T-cell (primary cell): ENCODE measurements at regions not wholly inside any gene's neighbourhood (a gene's known extent, or its start where the extent isn't known, plus 50 kb on each side); places are given as distances from the start of the nearest gene placed in this dataset.

ENCODE experiments used
- ATAC-seq, 4 experiments: fragments of 200-7000 bp in 3 of 4; fragments of 150-1000 bp in 1 of 4; cut with Tn5 transposase; replicated peaks in 1 of 4; 1 replicate in 3 of 4; 2 replicates in 1 of 4; pipeline ENCODE4 v1.10.0; 2021; ENCODE audit warnings: moderate library complexity in 3 of 4, mild to moderate bottlenecking in 2 of 4, moderate number of reproducible peaks in 1 of 4
- CTCF ChIA-PET, 2 donors: fragments of 300-600 bp; sonication (Branson Sonifier 250); formaldehyde crosslinking; loops; one replicate each; lab custom pipeline; 2022; ENCODE audit warnings: antibody characterized with exemption in 2 of 2; lab: Charles Lee
- POLR2A ChIA-PET, 2 donors: fragments of 300-600 bp; sonication (Branson Sonifier 250); formaldehyde crosslinking; loops; one replicate each; lab custom pipeline; 2022; ENCODE audit warnings: antibody characterized with exemption in 2 of 2; lab: Charles Lee
- DNase-seq, 35 experiments: peaks; one replicate each; pipeline versions ENCODE4 v3.0.0 to v3.0.0-alpha.2; 2013 to 2023
- H3K27ac ChIP-seq: one replicate; pipeline ENCODE4 v1.5.1; 2013; ENCODE audit warnings: low read length
- H3K27me3 ChIP-seq, 2 experiments: replicated peaks in 1 of 2; 1 replicate in 1 of 2; 2 replicates in 1 of 2; pipeline versions ENCODE4 v1.6.1 to v1.7.0; 2013; ENCODE audit warnings: low read length in 1 of 2, mixed read lengths in 1 of 2; ENCODE audit not compliant: control insufficient read depth in 2 of 2, insufficient read depth in 2 of 2; ENCODE audit errors: extremely low read depth in 1 of 2
- H3K36me3 ChIP-seq, 2 donors: 1 replicate in 1 of 2; 2 replicates in 1 of 2; pipeline versions ENCODE4 v1.6.1 to v1.7.0; 2013; ENCODE audit warnings: low read length in 1 of 2; ENCODE audit not compliant: control insufficient read depth in 2 of 2, insufficient read depth in 1 of 2; ENCODE audit errors: extremely low read depth in 1 of 2
- H3K4me1 ChIP-seq, 2 experiments: 1 replicate in 1 of 2; 2 replicates in 1 of 2; pipeline versions ENCODE4 v1.6.1 to v1.7.0; 2013; ENCODE audit warnings: low read length in 2 of 2, mixed read lengths in 1 of 2; ENCODE audit not compliant: insufficient read depth in 2 of 2, control insufficient read depth in 1 of 2; ENCODE audit errors: extremely low read depth in 1 of 2
- H3K4me3 ChIP-seq, 2 donors: 1 replicate in 1 of 2; 2 replicates in 1 of 2; pipeline versions ENCODE4 v1.5.1 to v1.7.0; 2013; ENCODE audit warnings: mild to moderate bottlenecking in 2 of 2, low read length in 1 of 2, moderate library complexity in 1 of 2; ENCODE audit not compliant: control insufficient read depth in 1 of 2; ENCODE audit errors: extremely low read depth in 1 of 2
- H3K9me3 ChIP-seq: 2 replicates; pipeline ENCODE4 v1.7.0; 2013
- H3K27ac Mint-ChIP-seq, 2 donors: one replicate each; pipeline ENCODE4 v1.8.0; 2020 to 2021; ENCODE audit warnings: mild to moderate bottlenecking in 2 of 2, mixed read lengths in 2 of 2
- H3K27me3 Mint-ChIP-seq, 2 donors: one replicate each; pipeline ENCODE4 v1.8.0; 2021 to 2022; ENCODE audit warnings: mixed read lengths in 2 of 2
- H3K36me3 Mint-ChIP-seq: one replicate; pipeline ENCODE4 v1.8.0; 2021; ENCODE audit warnings: mixed read lengths
- H3K4me1 Mint-ChIP-seq, 3 donors: one replicate each; pipeline ENCODE4 v1.8.0; 2020 to 2022; ENCODE audit warnings: mixed read lengths in 3 of 3, mild to moderate bottlenecking in 1 of 3
- H3K4me3 Mint-ChIP-seq, 3 donors: one replicate each; pipeline ENCODE4 v1.8.0; 2020 to 2022; ENCODE audit warnings: mild to moderate bottlenecking in 3 of 3, mixed read lengths in 3 of 3, moderate library complexity in 3 of 3
- H3K9me3 Mint-ChIP-seq, 3 donors: one replicate each; pipeline ENCODE4 v1.8.0; 2020 to 2022; ENCODE audit warnings: mixed read lengths in 3 of 3
- WGBS: methylation state at CpG from one replicate; pipeline ENCODE4 v1.1.5; 2013; ENCODE audit warnings: missing lambda C conversion rate; ENCODE audit not compliant: insufficient coverage; 5-methylcytosine and 5-hydroxymethylcytosine counted together

GRCh38 chr9:80175286-80176150, 603.8 kb downstream of the TLE4 start:
- no peaks in the 10 kb centered on the region for H3K4me1 Mint-ChIP-seq
- no peaks in the 10 kb centered on the region for H3K9me3 ChIP-seq
- ATAC-seq, result no peak
- POLR2A ChIA-PET, result interaction anchor here (0.7 kb wide), 2 partner anchors 99 to 743 kb away, joined by 6 to 15 read pairs; no protein-coding TSS in a partner anchor
- DNase-seq, result peak in 2 of 35 experiments; percentile 6 to 34
- H3K4me3 ChIP-seq, result no peak overlapping the region
- H3K36me3 Mint-ChIP-seq, result no peaks in the 10 kb centered on the region
- no CpG with 5 or more reads among the region's 1 CpG for WGBS
- no peaks in the 10 kb centered on the region for H3K9me3 Mint-ChIP-seq
- no peak overlapping the region for H3K4me3 Mint-ChIP-seq
- H3K27ac ChIP-seq, result no peak overlapping the region
- no peaks in the 10 kb centered on the region for H3K27me3 ChIP-seq
- no peaks in the 10 kb centered on the region for H3K27me3 Mint-ChIP-seq
- CTCF ChIA-PET, result interaction anchor here in 1 of 2 donors (0.7 kb wide), 2 partner anchors 17 to 482 kb away, joined by 3 to 16 read pairs; no protein-coding TSS in a partner anchor
- no peak overlapping the region for H3K27ac Mint-ChIP-seq
- H3K36me3 ChIP-seq, result no peaks in the 10 kb centered on the region
- no peaks in the 10 kb centered on the region for H3K4me1 ChIP-seq

GRCh38 chr9:80163889-80164288, 592.1 kb downstream of the TLE4 start:
- no peaks in the 10 kb centered on the region for H3K4me1 Mint-ChIP-seq
- Histone ChIP-seq H3K4me3 (no peak overlapping the region), H3K27ac (no peak overlapping the region), H3K4me1 (no peaks in the 10 kb centered on the region), H3K36me3 (no peaks in the 10 kb centered on the region), H3K27me3 (no peaks in the 10 kb centered on the region), H3K9me3 (no peaks in the 10 kb centered on the region)
- ChIA-PET CTCF (no interaction called here), POLR2A (no interaction called here)
- no peak overlapping the region for H3K4me3 Mint-ChIP-seq
- no peaks in the 10 kb centered on the region for H3K36me3 Mint-ChIP-seq
- no peaks in the 10 kb centered on the region for H3K9me3 Mint-ChIP-seq
- DNase-seq, result no peak
- H3K27me3 Mint-ChIP-seq, result no peaks in the 10 kb centered on the region
- ATAC-seq, result no peak
- WGBS, result 17% methylated on average over 1 of the region's 4 CpGs
- H3K27ac Mint-ChIP-seq, result no peak overlapping the region

DNA sequence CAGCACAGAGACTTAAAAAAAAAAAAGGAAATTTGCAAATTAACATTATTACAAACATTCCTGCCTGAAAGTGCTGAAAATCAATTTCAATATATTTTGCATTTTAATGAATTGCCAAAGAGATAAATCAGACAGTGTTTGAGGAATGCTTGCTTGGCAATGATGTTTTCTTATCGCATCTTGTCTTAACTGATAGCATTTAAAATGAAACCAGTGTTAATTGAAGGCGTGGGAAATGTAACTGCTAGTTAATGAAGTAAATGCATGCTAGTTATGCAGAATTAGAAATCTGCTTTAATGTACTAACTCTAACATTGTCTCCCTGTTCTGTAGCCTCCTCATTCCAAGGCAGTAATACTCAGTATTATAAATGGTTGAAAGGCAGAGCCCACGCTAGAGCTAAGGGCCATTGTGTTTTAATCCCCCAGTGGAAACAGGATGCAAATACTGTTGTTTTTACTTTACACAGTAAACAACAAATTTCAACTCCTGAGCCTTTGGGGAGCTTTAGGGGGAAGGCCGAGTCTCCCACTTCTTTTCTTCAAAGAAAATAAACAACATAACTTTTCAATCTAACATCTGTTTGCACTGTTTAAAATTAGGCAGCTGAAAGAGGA, 586.9 kb downstream of the TLE4 start:
- Mint-ChIP-seq H3K36me3 (no peaks in the 10 kb centered on the region), H3K9me3 (peaks cover 0 to 2% (median 0%) of the 10 kb centered on the region in 3 donors), H3K27ac (no peak overlapping the region), H3K4me1 (no peaks in the 10 kb centered on the region), H3K4me3 (no peak overlapping the region), H3K27me3 (peaks cover 2 to 3% of the 10 kb centered on the region in 2 donors)
- Histone ChIP-seq H3K27me3 (no peaks in the 10 kb centered on the region), H3K9me3 (no peaks in the 10 kb centered on the region), H3K27ac (no peak overlapping the region), H3K36me3 (no peaks in the 10 kb centered on the region), H3K4me3 (no peak overlapping the region), H3K4me1 (no peaks in the 10 kb centered on the region)
- DNase-seq (no peak), ATAC-seq (no peak)
- CTCF ChIA-PET, result interaction anchor here (0.6 to 1.0 kb wide), 2 partner anchors 17 to 627 kb away, joined by 3 to 16 read pairs; no protein-coding TSS in a partner anchor
- POLR2A ChIA-PET, result no interaction called here
- WGBS, result no CpG with 5 or more reads among the region's 4 CpGs

DNA sequence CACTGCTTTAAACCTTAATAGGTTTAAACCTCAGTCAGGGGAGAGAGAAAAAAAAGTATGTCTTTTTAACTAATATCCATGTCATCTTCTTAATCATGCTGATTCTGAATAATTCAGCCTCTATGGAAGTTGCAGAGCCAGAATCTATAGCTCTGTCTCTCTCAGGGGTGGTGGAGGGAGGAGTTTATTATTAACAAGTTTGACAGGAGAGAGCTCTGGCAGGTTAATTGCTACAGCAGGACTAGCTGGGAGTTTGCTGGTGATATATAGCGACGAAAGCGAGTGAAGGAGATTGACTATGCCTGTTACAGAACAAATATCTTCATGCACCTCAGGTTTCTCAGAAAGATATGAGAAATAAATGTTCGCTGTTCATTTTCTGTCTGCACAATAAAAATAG, 586.4 kb downstream of the TLE4 start:
- no peak overlapping the region for H3K27ac ChIP-seq
- no peak overlapping the region for H3K27ac Mint-ChIP-seq
- no CpG with 5 or more reads among the region's 4 CpGs for WGBS
- peaks cover 3 to 5% of the 10 kb centered on the region in 2 donors for H3K27me3 Mint-ChIP-seq
- no peak overlapping the region for H3K4me3 Mint-ChIP-seq
- ATAC-seq (no peak), DNase-seq (no peak)
- peaks cover 0 to 6% (median 0%) of the 10 kb centered on the region in 3 donors for H3K9me3 Mint-ChIP-seq
- H3K36me3 ChIP-seq, result no peaks in the 10 kb centered on the region
- no peaks in the 10 kb centered on the region for H3K36me3 Mint-ChIP-seq
- no peak overlapping the region for H3K4me3 ChIP-seq
- no peaks in the 10 kb centered on the region for H3K9me3 ChIP-seq
- ChIA-PET CTCF (interaction anchor here in 1 of 2 donors (1.0 kb wide), 1 partner anchor 18 kb away, joined by 16 read pairs; no protein-coding TSS in a partner anchor), POLR2A (no interaction called here)
- no peaks in the 10 kb centered on the region for H3K4me1 ChIP-seq
- no peaks in the 10 kb centered on the region for H3K27me3 ChIP-seq
- H3K4me1 Mint-ChIP-seq, result no peaks in the 10 kb centered on the region

- Mint-ChIP-seq H3K27ac (no peak overlapping the region), H3K4me3 (no peak overlapping the region), H3K27me3 (peaks cover 3 to 5% of the 10 kb centered on the region in 2 donors), H3K9me3 (peaks cover 0 to 6% (median 0%) of the 10 kb centered on the region in 3 donors), H3K4me1 (no peaks in the 10 kb centered on the region), H3K36me3 (no peaks in the 10 kb centered on the region)
- no peaks in the 10 kb centered on the region for H3K9me3 ChIP-seq
- H3K27me3 ChIP-seq, result no peaks in the 10 kb centered on the region
- DNase-seq (no peak), ATAC-seq (no peak)
- H3K4me1 ChIP-seq, result no peaks in the 10 kb centered on the region
- ChIA-PET CTCF (no interaction called here), POLR2A (no interaction called here)
- no CpG with 5 or more reads among the region's 4 CpGs for WGBS
- H3K36me3 ChIP-seq, result no peaks in the 10 kb centered on the region
- no peak overlapping the region for H3K27ac ChIP-seq
- H3K4me3 ChIP-seq, result no peak overlapping the region
These were observed 585.8 kb downstream of the TLE4 start for GRCh38 chr9:80157561-80157983.

GRCh38 chr9:80156756-80157472, 585.1 kb downstream of the TLE4 start:
- no peak overlapping the region for H3K27ac Mint-ChIP-seq
- DNase-seq (no peak), ATAC-seq (no peak)
- no peaks in the 10 kb centered on the region for H3K4me1 ChIP-seq
- H3K4me3 Mint-ChIP-seq, result no peak overlapping the region
- no peak overlapping the region for H3K27ac ChIP-seq
- H3K9me3 ChIP-seq, result no peaks in the 10 kb centered on the region
- H3K27me3 ChIP-seq, result no peaks in the 10 kb centered on the region
- H3K36me3 Mint-ChIP-seq, result no peaks in the 10 kb centered on the region
- 100% methylated on average over 1 of the region's 2 CpGs for WGBS
- peaks cover 3 to 5% of the 10 kb centered on the region in 2 donors for H3K27me3 Mint-ChIP-seq
- peaks cover 0 to 6% (median 0%) of the 10 kb centered on the region in 3 donors for H3K9me3 Mint-ChIP-seq
- H3K4me1 Mint-ChIP-seq, result no peaks in the 10 kb centered on the region
- no peaks in the 10 kb centered on the region for H3K36me3 ChIP-seq
- ChIA-PET POLR2A (no interaction called here), CTCF (no interaction called here)
- H3K4me3 ChIP-seq, result no peak overlapping the region
